ENCODE measurements at regions not wholly inside any gene's neighbourhood (a gene's known extent, or its start where the extent isn't known, plus 50 kb on each side); places are given as distances from the start of the nearest gene placed in this dataset.
"Not testable (repeated sequence)": the region's sequence is repeated elsewhere in the genome, so short reads cannot be mapped to it uniquely, and the experiment has no call there.

GRCh38 chr13:80705371-80706163 lies 364.6 kb upstream of the SPRY2 start:
- H3K4me1 ChIP-seq (ENCODE audit: insufficient read depth, poor library complexity, severe bottlenecking), result no peaks in the 10 kb centered on the region
- H3K27me3 ChIP-seq (ENCODE audit: insufficient read depth, poor library complexity, severe bottlenecking), result no peaks in the 10 kb centered on the region
- DNase-seq (ENCODE audit: low spot score) (no peak), ATAC-seq (ENCODE audit: low read depth) (no peak)
- TF ChIP-seq CTCF (IDR thresholded peaks at IDR 0.05; ENCODE audit: poor library complexity, severe bottlenecking), result no peak
- no peak overlapping the region for H3K4me3 ChIP-seq (ENCODE audit: severe bottlenecking)
- H3K36me3 ChIP-seq (ENCODE audit: low read depth), result no peaks in the 10 kb centered on the region
- no peak overlapping the region for H3K27ac ChIP-seq (ENCODE audit: poor library complexity, severe bottlenecking)
- no peaks in the 10 kb centered on the region for H3K9me3 ChIP-seq (ENCODE audit: severe bottlenecking)

GRCh38 chr13:80704369-80704768 lies 363.4 kb upstream of the SPRY2 start:
- Histone ChIP-seq H3K36me3 (ENCODE audit: low read depth) (no peaks in the 10 kb centered on the region), H3K27ac (ENCODE audit: poor library complexity, severe bottlenecking) (no peak overlapping the region), H3K4me1 (ENCODE audit: insufficient read depth, poor library complexity, severe bottlenecking) (no peaks in the 10 kb centered on the region), H3K9me3 (ENCODE audit: severe bottlenecking) (no peaks in the 10 kb centered on the region), H3K4me3 (ENCODE audit: severe bottlenecking) (no peak overlapping the region), H3K27me3 (ENCODE audit: insufficient read depth, poor library complexity, severe bottlenecking) (no peaks in the 10 kb centered on the region)
- ATAC-seq (ENCODE audit: low read depth) (no peak), DNase-seq (ENCODE audit: low spot score) (no peak)
- TF ChIP-seq CTCF (IDR thresholded peaks at IDR 0.05; ENCODE audit: poor library complexity, severe bottlenecking), result no peak

GRCh38 chr13:80695841-80696240 lies 354.9 kb upstream of the SPRY2 start:
- no peak for TF ChIP-seq CTCF (IDR thresholded peaks at IDR 0.05; ENCODE audit: poor library complexity, severe bottlenecking)
- Histone ChIP-seq H3K4me3 (ENCODE audit: severe bottlenecking) (no peak overlapping the region), H3K4me1 (ENCODE audit: insufficient read depth, poor library complexity, severe bottlenecking) (no peaks in the 10 kb centered on the region), H3K27ac (ENCODE audit: poor library complexity, severe bottlenecking) (no peak overlapping the region), H3K27me3 (ENCODE audit: insufficient read depth, poor library complexity, severe bottlenecking) (no peaks in the 10 kb centered on the region), H3K9me3 (ENCODE audit: severe bottlenecking) (no peaks in the 10 kb centered on the region), H3K36me3 (ENCODE audit: low read depth) (no peaks in the 10 kb centered on the region)
- ATAC-seq (ENCODE audit: low read depth) (no peak), DNase-seq (ENCODE audit: low spot score) (no peak)

- H3K27me3 ChIP-seq (ENCODE audit: insufficient read depth, poor library complexity, severe bottlenecking); H3K27ac ChIP-seq (ENCODE audit: poor library complexity, severe bottlenecking); H3K36me3 ChIP-seq (ENCODE audit: low read depth); DNase-seq (ENCODE audit: low spot score); H3K4me1 ChIP-seq (ENCODE audit: insufficient read depth, poor library complexity, severe bottlenecking); H3K9me3 ChIP-seq (ENCODE audit: severe bottlenecking); H3K4me3 ChIP-seq (ENCODE audit: severe bottlenecking); ATAC-seq (ENCODE audit: low read depth): not testable (repeated sequence)
These were observed 350.9 kb upstream of the SPRY2 start for GRCh38 chr13:80691814-80692213.

- DNase-seq (ENCODE audit: low spot score), result no peak
- H3K27ac ChIP-seq (ENCODE audit: poor library complexity, severe bottlenecking), result no peak overlapping the region
- no peaks in the 10 kb centered on the region for H3K9me3 ChIP-seq (ENCODE audit: severe bottlenecking)
- no peaks in the 10 kb centered on the region for H3K36me3 ChIP-seq (ENCODE audit: low read depth)
- no peak overlapping the region for H3K4me3 ChIP-seq (ENCODE audit: severe bottlenecking)
- no peaks in the 10 kb centered on the region for H3K4me1 ChIP-seq (ENCODE audit: insufficient read depth, poor library complexity, severe bottlenecking)
- no peak for ATAC-seq (ENCODE audit: low read depth)
- TF ChIP-seq CTCF (IDR thresholded peaks at IDR 0.05; ENCODE audit: poor library complexity, severe bottlenecking), result no peak
- no peaks in the 10 kb centered on the region for H3K27me3 ChIP-seq (ENCODE audit: insufficient read depth, poor library complexity, severe bottlenecking)
These were observed 349.3 kb upstream of the SPRY2 start for GRCh38 chr13:80690208-80690607.
